ENCODE measurements at regions not wholly inside any gene's neighbourhood (a gene's known extent, or its start where the extent isn't known, plus 50 kb on each side); places are given as distances from the start of the nearest gene placed in this dataset.

DNA sequence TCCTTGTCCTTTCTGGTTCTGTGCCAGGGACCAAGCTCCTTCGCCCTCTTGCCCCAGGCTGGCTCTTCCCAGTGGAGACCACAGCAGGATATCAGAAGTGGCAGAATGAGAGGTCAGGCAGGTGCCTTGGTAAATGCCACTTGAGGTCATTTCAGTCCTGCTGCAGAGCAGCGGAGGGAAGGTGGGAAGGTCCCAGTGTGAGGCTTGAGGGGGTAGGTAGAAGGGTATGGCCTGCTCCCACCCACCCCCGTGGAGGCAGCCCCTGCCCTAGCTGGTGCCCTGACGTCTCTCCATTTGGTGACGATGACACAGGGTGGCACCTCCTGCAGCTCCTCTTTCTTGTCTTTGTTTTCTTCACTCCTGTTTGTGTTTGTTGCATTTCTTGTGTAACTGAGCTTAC, 538.8 kb downstream of the TCERG1L start:
- H3K27ac Mint-ChIP-seq, result no peak overlapping the region
- H3K27me3 Mint-ChIP-seq, result peaks cover 10% of the 10 kb centered on the region
- no peaks in the 10 kb centered on the region for H3K4me1 Mint-ChIP-seq
- peaks cover 14% of the 10 kb centered on the region for H3K9me3 Mint-ChIP-seq
- no peaks in the 10 kb centered on the region for H3K36me3 Mint-ChIP-seq
- no peak overlapping the region for H3K4me3 Mint-ChIP-seq
- no peak for ATAC-seq

DNA sequence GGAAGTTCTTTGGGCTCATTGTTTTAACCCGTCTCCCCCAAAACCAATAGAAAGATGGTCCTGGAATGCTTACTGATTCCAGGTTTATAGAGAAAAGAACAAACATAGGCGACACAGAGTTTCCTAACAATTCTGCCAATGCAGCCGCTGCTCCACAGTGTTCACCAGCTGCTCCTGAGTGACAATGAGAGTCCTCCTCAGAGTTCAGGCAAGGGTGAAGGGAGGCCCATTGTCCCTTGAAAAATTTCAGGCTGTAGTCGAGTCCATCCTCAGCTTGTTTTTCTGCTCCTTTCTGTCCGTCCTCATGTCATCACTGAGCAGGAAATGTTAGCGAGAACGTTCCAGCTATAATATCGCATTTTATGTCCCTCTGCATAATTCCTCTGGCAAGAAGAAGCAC, 537.6 kb downstream of the TCERG1L start:
- ATAC-seq, result no peak
- Mint-ChIP-seq H3K36me3 (no peaks in the 10 kb centered on the region), H3K9me3 (peaks cover 8% of the 10 kb centered on the region), H3K4me1 (no peaks in the 10 kb centered on the region), H3K4me3 (no peak overlapping the region), H3K27ac (no peak overlapping the region), H3K27me3 (peaks cover 10% of the 10 kb centered on the region)

DNA sequence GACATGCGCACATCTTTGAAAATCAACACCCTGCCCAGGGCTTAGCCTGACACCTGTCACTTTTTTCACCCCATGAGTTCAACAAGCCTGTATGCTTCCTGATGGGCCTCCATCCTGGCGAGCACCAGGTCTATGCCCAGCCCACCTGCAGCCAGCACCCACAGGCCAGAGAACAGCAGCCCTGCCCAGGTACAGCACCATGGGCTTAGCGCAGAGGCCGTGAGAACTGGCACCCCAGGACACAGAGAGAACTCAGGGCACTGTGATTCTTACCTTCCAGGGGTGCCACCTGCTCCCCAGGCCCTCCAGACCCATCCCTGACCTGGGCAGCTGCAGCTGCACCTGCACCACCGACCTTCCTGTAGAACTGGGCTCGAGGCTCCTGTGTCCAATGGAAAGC, 536.6 kb downstream of the TCERG1L start:
- Mint-ChIP-seq H3K9me3 (peaks cover 3% of the 10 kb centered on the region), H3K27ac (no peak overlapping the region), H3K36me3 (no peaks in the 10 kb centered on the region), H3K4me3 (no peak overlapping the region), H3K27me3 (peaks cover 10% of the 10 kb centered on the region), H3K4me1 (no peaks in the 10 kb centered on the region)
- ATAC-seq, result no peak

DNA sequence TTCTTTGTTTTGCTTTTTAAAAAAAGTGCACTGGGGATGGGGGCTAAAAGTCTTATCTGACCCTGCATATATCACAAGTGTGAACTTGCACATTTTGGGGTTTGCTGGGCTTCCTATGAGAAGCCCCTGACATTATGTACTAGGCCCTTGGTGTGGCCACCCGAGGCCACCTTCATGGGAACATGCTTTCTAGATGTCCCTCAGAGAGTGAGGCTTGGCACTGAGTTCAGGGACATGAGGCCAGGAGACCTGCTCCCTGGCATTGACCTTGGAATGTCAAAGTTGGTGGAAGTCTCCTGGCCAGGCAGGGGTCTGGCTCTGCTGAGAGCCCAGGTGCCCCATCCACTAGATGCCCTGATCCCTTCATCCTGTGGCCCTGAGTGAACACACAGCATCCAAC, 536.2 kb downstream of the TCERG1L start:
- no peak for ATAC-seq
- H3K4me3 Mint-ChIP-seq, result no peak overlapping the region
- peaks cover 10% of the 10 kb centered on the region for H3K27me3 Mint-ChIP-seq
- H3K36me3 Mint-ChIP-seq, result no peaks in the 10 kb centered on the region
- H3K4me1 Mint-ChIP-seq, result no peaks in the 10 kb centered on the region
- H3K9me3 Mint-ChIP-seq, result peaks cover under 1% of the 10 kb centered on the region
- H3K27ac Mint-ChIP-seq, result no peak overlapping the region

DNA sequence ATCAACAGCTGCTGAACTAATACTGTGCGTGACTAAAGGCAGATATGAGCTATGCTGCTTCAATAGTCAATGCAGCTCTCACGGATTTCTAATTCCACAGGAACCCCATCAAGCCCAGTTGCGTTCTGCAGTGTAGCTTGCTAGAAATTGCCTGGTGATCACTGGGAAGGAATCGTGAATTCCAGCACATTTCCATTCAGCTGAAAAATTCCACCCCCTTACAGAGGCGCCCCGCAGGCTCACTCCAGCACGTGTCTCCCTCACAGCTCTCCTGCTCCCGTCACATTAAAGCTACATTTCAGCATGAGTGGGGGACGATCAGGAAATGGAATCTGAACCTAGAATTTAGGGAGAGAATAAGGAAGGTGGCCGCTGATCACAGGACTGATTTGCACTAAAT, 534.8 kb downstream of the TCERG1L start:
- H3K4me3 Mint-ChIP-seq, result no peak overlapping the region
- H3K27ac Mint-ChIP-seq, result no peak overlapping the region
- no peaks in the 10 kb centered on the region for H3K36me3 Mint-ChIP-seq
- H3K27me3 Mint-ChIP-seq, result peaks cover 10% of the 10 kb centered on the region
- H3K4me1 Mint-ChIP-seq, result no peaks in the 10 kb centered on the region
- no peak for ATAC-seq
- no peaks in the 10 kb centered on the region for H3K9me3 Mint-ChIP-seq

DNA sequence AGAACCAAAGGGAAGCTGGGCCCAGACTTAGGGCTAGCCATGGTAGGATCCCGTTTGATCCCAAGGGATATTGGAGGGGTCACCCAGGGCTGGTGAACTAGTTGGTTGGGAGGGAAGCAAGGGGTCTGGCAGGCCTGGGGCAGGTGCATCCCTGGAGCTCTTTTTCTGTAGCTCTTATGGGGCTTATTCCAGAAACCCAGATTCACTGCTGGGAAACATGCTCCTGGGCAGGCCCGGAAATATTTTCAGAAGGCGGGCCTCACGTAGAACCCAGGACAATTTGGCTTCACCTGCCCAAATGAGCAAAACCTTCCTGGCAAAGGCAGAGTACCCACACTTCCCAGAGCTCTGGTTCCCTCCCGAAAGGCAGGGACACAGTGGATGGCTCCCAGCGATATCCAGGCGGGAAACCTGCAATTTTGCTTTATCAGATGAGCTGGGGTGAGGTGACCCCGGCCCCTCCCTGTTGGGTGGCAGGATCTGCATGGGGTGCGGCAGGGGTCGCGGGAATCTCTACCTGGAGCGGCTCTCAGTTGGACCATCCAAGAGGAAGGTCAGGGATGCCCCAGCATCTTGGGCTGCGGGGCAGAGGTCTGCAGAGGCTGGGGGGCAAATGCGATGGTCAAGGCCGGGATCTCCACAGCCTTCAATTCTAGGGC, 533.9 kb downstream of the TCERG1L start:
- H3K36me3 Mint-ChIP-seq, result no peaks in the 10 kb centered on the region

DNA sequence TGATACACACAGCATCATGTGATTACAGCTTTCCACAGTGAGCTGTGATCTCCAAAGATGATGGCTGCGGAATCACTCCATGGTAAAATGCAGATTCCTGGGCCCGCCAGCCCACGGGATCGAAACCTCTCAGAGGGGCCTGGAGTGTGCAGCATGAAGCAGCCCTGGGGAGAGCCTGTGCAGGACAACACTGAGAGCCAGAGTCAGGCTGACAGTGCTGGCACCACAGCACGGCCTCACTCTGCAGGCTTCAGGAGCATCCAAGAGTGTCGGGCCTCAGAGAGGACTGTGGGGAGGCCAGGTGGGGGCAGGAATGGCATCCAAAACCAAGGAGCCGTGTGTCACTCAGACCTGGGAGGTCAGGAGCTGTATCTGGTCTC, 533.4 kb downstream of the TCERG1L start:
- H3K4me3 Mint-ChIP-seq, result no peak overlapping the region
- H3K36me3 Mint-ChIP-seq, result no peaks in the 10 kb centered on the region
- H3K27ac Mint-ChIP-seq, result no peak overlapping the region
- no peaks in the 10 kb centered on the region for H3K4me1 Mint-ChIP-seq
- no peaks in the 10 kb centered on the region for H3K9me3 Mint-ChIP-seq
- no peak for ATAC-seq
- H3K27me3 Mint-ChIP-seq, result no peaks in the 10 kb centered on the region

More for the DNA sequence above, 533.9 kb downstream of the TCERG1L start:
- peaks cover under 1% of the 10 kb centered on the region for H3K27me3 Mint-ChIP-seq
- no peaks in the 10 kb centered on the region for H3K4me1 Mint-ChIP-seq
- no peak overlapping the region for H3K4me3 Mint-ChIP-seq
- no peaks in the 10 kb centered on the region for H3K9me3 Mint-ChIP-seq
- no peak overlapping the region for H3K27ac Mint-ChIP-seq
- ATAC-seq, result no peak

DNA sequence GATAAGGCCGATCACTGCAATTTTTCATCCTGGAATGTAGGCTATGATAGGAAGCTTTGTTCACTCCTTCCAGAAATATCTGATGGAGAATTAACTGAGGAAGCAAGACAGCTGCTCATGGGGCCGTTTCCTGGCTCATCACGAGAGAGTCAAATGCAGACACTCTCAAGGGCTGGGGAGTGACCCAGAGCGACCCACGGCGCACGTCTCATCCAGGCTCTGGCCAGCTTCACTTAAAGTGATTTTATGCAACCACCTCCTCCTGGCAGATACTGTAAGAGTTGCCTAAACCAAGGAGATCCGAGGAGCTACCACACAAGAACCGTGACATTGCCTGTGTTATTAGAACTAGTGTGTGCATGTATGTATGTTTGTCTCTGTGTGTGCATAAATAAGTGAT, 530.8 kb downstream of the TCERG1L start:
- Mint-ChIP-seq H3K27ac (no peak overlapping the region), H3K4me3 (no peak overlapping the region), H3K4me1 (no peaks in the 10 kb centered on the region), H3K36me3 (no peaks in the 10 kb centered on the region), H3K27me3 (no peaks in the 10 kb centered on the region), H3K9me3 (no peaks in the 10 kb centered on the region)
- ATAC-seq, result no peak

DNA sequence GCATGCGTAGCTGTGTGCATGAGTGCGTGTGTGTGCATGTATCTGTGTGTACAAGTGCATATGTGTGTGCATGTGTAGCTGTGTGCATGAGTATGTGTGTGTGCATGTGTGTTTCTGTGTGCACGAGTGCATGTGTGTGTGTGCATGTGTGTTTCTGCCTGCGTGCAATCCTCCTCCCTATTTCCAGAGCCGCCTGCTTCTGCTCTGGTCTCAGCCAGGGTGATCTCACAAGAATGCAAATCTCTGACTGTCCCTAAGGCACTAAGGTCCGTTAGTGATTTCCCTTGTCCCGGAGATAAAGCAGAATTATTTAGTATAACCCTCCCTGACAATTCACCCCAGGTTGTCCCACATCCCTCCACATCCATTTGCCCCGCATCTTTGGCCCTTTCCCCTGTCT, 530.3 kb downstream of the TCERG1L start:
- no peaks in the 10 kb centered on the region for H3K4me1 Mint-ChIP-seq
- H3K27ac Mint-ChIP-seq, result no peak overlapping the region
- no peaks in the 10 kb centered on the region for H3K27me3 Mint-ChIP-seq
- no peak for ATAC-seq
- H3K9me3 Mint-ChIP-seq, result no peaks in the 10 kb centered on the region
- no peak overlapping the region for H3K4me3 Mint-ChIP-seq
- H3K36me3 Mint-ChIP-seq, result no peaks in the 10 kb centered on the region

DNA sequence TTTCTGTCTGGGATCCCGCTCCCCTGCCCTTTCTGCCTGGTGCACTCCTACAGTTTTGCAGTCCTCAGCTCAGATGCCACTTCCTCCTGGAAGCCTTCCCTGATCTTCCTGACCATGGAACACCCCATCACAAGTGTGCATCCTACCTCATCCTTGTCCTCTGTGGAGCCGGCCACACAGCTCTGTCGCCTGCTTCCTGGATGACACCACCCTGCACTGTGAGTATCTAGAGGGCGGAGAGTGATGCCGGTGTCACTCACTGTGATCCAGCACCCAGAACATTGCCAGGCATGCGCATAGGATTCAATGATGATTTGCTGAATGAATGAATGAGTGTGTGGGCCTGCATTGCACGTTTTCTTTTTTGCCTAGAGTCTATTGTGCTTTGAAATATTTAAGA, 529.9 kb downstream of the TCERG1L start:
- H3K36me3 Mint-ChIP-seq, result no peaks in the 10 kb centered on the region
- H3K4me1 Mint-ChIP-seq, result no peaks in the 10 kb centered on the region
- H3K4me3 Mint-ChIP-seq, result no peak overlapping the region
- no peaks in the 10 kb centered on the region for H3K9me3 Mint-ChIP-seq
- no peak for ATAC-seq
- H3K27ac Mint-ChIP-seq, result no peak overlapping the region
- H3K27me3 Mint-ChIP-seq, result no peaks in the 10 kb centered on the region

DNA sequence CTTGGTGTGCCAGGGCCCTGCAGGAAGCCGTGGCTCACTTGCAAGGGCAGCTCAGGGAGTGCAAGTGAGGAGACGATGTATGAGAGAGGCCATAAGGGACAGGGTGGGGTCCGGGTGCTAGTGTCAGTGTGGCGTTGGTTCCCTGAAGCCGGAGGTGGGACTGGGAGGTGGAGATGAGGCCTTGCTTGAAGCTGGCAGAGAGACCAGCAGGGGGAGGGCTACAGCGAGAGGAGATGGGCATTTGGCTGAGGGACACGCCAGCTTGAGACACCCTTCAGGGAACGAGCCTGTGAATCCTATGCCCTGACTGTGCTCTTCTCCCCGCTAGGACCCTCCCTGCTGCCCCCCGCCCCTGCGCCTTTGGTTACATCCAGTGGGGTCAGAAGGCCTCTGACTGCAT, 529.1 kb downstream of the TCERG1L start:
- Mint-ChIP-seq H3K4me1 (no peaks in the 10 kb centered on the region), H3K27ac (no peak overlapping the region), H3K4me3 (no peak overlapping the region), H3K36me3 (no peaks in the 10 kb centered on the region), H3K9me3 (no peaks in the 10 kb centered on the region), H3K27me3 (no peaks in the 10 kb centered on the region)
- no peak for ATAC-seq

DNA sequence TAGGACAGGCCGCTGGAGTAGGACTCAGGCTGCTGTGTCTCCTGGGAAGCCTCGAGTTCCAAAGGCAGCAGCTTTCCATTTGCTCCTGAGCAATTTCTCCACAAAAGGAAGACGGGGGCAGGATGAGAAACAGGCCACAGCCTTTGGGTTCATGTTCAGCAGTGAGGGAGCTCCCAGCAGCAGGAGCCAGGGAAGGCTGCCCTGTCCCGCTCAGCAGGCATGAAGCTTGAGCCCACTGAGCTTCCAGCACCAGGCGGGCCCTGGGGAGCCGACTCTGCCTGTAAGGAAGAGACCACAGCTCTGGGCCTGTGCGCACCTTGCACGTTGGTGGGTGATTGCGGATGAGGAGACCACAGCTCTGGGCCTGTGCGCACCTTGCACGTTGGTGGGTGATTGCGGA, 527.2 kb downstream of the TCERG1L start:
- H3K27ac Mint-ChIP-seq, result no peak overlapping the region
- no peaks in the 10 kb centered on the region for H3K27me3 Mint-ChIP-seq
- no peaks in the 10 kb centered on the region for H3K4me1 Mint-ChIP-seq
- no peaks in the 10 kb centered on the region for H3K36me3 Mint-ChIP-seq
- H3K4me3 Mint-ChIP-seq, result no peak overlapping the region
- peaks cover 3% of the 10 kb centered on the region for H3K9me3 Mint-ChIP-seq
- no peak for ATAC-seq

DNA sequence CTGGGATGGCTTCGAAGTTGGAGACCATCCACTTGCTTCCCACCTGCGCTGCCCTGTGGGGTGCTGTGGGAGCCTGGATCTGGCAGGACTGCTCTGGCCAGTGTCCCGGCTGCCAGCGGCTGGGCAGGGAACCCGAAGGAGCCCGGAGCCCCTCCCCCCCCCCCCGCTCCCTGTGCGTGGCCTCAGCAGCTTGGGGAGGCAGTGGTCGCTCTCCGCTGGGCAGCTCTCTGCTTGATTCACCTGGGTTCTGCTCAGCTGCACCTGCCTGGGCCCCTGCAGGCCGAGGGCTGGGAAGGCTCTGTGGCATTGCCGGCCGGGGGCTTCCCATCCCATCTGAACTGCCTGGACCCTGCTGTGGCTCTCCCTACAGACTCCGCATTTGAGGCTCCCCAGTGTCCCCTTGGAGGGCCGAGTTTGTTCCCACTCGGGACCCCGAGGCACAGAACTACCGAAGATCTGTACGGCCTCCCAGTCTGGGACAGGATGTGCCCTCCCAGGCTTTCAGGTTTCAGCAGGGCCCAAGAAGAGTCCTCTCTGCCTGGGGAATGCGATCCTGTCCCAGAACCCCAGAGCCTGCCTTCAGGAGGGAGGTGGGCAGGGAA, 525.1 kb downstream of the TCERG1L start:
- no peaks in the 10 kb centered on the region for H3K36me3 Mint-ChIP-seq
- peaks cover 3% of the 10 kb centered on the region for H3K9me3 Mint-ChIP-seq
- H3K4me1 Mint-ChIP-seq, result no peaks in the 10 kb centered on the region
- ATAC-seq, result no peak
- no peaks in the 10 kb centered on the region for H3K27me3 Mint-ChIP-seq
- no peak overlapping the region for H3K27ac Mint-ChIP-seq
- no peak overlapping the region for H3K4me3 Mint-ChIP-seq

DNA sequence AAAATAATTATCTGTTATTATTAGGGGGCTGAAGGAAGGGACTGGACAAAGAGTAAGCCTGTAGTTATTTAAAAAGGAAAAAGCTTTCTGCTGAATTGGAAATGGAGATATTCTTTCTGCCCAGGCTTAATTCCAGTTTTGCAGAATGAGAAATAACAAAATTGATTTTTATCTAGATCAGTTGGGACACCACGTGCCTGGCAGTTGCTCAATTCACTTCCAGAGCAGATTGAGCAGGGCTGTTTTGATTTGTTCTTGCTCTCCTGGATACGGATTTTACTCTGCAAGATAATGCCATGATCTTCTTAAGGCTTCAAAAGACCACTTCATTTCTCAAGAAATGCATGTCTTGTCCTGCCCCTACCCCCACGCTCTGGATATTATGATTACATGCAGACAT, 524.3 kb downstream of the TCERG1L start:
- H3K4me3 Mint-ChIP-seq, result no peak overlapping the region
- no peak overlapping the region for H3K27ac Mint-ChIP-seq
- H3K9me3 Mint-ChIP-seq, result peaks cover 3% of the 10 kb centered on the region
- no peaks in the 10 kb centered on the region for H3K27me3 Mint-ChIP-seq
- ATAC-seq, result no peak
- H3K36me3 Mint-ChIP-seq, result no peaks in the 10 kb centered on the region
- H3K4me1 Mint-ChIP-seq, result no peaks in the 10 kb centered on the region

DNA sequence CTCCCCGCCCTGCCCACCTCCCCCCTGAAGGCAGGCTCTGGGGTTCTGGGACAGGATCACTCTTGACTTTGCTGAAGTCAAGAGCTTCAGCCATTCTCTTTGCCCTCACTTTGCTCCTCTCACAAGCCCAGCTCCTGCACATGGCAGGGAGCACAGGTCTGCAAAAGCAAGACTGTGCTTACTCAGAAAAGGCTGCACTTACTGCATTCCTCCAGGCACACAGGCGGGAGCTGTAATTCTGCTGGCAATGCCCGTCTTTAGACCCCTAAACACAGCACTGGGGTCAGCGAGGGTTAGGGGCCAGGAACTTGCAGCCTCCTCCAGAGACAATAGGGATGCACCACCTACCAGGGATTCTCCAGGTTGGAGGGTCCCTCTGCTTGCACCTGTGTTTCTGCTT, 523.7 kb downstream of the TCERG1L start:
- no peaks in the 10 kb centered on the region for H3K36me3 Mint-ChIP-seq
- H3K9me3 Mint-ChIP-seq, result peaks cover 3% of the 10 kb centered on the region
- no peak for ATAC-seq
- H3K27me3 Mint-ChIP-seq, result no peaks in the 10 kb centered on the region
- H3K4me3 Mint-ChIP-seq, result no peak overlapping the region
- no peak overlapping the region for H3K27ac Mint-ChIP-seq
- H3K4me1 Mint-ChIP-seq, result no peaks in the 10 kb centered on the region

DNA sequence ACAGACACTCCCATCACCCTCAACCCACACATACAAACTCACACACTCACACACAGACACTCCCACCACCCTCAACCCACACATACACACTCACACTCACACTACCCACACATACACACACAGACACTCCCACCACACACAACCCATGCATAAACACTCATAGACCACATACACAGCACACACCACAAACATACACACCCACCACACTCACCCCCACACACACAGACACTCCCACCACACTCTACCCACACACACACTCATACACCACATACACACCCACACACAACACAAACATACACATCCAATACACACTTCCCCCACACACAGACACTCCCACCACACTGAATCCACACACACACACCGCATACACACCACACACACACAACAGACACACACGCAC, 521.2 kb downstream of the TCERG1L start:
- Mint-ChIP-seq H3K27ac (no peak overlapping the region), H3K36me3 (no peaks in the 10 kb centered on the region), H3K4me3 (no peak overlapping the region), H3K27me3 (no peaks in the 10 kb centered on the region), H3K4me1 (no peaks in the 10 kb centered on the region), H3K9me3 (peaks cover 6% of the 10 kb centered on the region)
- ATAC-seq, result peak; percentile 37
